Spleen (tissue), 7 donors: ENCODE measurements at regions not wholly inside any gene's neighbourhood (a gene's known extent, or its start where the extent isn't known, plus 50 kb on each side); places are given as distances from the start of the nearest gene placed in this dataset.

Source experiments
- POLR2A ChIP-seq, 3 donors: fragments of 450-650 bp; IDR thresholded peaks; one replicate each; pipeline ENCODE4 v1.5.1; 2017; ENCODE audit warnings: antibody characterized with exemption in 3 of 3, mild to moderate bottlenecking in 1 of 3
- TF ChIP-seq, protein P1 (sequence below), 11 experiments: fragments of 200-600 bp in 7 of 11; fragments of 450-650 bp in 4 of 11; sonication (generic) in 4 of 11; IDR thresholded peaks in 8 of 11; conservative IDR thresholded peaks in 3 of 11; 1 replicate in 7 of 11; 2 replicates in 4 of 11; pipeline versions ENCODE4 v1.4.0 to v1.8.0; 2016 to 2021; ENCODE audit warnings: antibody characterized with exemption in 11 of 11, inconsistent platforms in 4 of 11, mild to moderate bottlenecking in 1 of 11
- donor health status: DM: no; HTN: no; CAD: no; lungs with moderate emphysema.
- donor health status: DM: no; HTN: no; CAD: no.
- donor health status: DM: no; HTN: no; CAD: no.

- TF ChIP-seq, protein P1, sequence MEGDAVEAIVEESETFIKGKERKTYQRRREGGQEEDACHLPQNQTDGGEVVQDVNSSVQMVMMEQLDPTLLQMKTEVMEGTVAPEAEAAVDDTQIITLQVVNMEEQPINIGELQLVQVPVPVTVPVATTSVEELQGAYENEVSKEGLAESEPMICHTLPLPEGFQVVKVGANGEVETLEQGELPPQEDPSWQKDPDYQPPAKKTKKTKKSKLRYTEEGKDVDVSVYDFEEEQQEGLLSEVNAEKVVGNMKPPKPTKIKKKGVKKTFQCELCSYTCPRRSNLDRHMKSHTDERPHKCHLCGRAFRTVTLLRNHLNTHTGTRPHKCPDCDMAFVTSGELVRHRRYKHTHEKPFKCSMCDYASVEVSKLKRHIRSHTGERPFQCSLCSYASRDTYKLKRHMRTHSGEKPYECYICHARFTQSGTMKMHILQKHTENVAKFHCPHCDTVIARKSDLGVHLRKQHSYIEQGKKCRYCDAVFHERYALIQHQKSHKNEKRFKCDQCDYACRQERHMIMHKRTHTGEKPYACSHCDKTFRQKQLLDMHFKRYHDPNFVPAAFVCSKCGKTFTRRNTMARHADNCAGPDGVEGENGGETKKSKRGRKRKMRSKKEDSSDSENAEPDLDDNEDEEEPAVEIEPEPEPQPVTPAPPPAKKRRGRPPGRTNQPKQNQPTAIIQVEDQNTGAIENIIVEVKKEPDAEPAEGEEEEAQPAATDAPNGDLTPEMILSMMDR (IDR thresholded peaks at IDR 0.05 in 8 of 11, conservative IDR thresholded peaks at IDR 0.05 in 3 of 11), result no peak
- no peak for TF ChIP-seq POLR2A (IDR thresholded peaks at IDR 0.05)
These were observed 212.5 kb upstream of the PPP2R2D start for GRCh38 chr10:131688304-131688703.
